HG03354 (cell line): ENCODE measurements at regions not wholly inside any gene's neighbourhood (a gene's known extent, or its start where the extent isn't known, plus 50 kb on each side); places are given as distances from the start of the nearest gene placed in this dataset.

Experiments
- ATAC-seq: cut with Tn5 transposase; IDR thresholded peaks from one replicate; pipeline ENCODE4 v1.9.1; 2021; ENCODE audit warnings: mild to moderate bottlenecking; ENCODE audit not compliant: unreplicated experiment, poor library complexity, severe bottlenecking

- ATAC-seq: no peak
These were observed 177.1 kb upstream of the MID1 start for GRCh38 chrX:10797466-10797865.

GRCh38 chrX:10798041-10798440, 177.7 kb upstream of the MID1 start:
- no peak for ATAC-seq

GRCh38 chrX:10800796-10801195, 180.4 kb upstream of the MID1 start:
- no peak for ATAC-seq

- no peak for ATAC-seq
These were observed 190.7 kb upstream of the MID1 start for GRCh38 chrX:10811111-10811510.

- ATAC-seq: no peak
These were observed 193.4 kb upstream of the MID1 start for GRCh38 chrX:10813761-10814160.

DNA sequence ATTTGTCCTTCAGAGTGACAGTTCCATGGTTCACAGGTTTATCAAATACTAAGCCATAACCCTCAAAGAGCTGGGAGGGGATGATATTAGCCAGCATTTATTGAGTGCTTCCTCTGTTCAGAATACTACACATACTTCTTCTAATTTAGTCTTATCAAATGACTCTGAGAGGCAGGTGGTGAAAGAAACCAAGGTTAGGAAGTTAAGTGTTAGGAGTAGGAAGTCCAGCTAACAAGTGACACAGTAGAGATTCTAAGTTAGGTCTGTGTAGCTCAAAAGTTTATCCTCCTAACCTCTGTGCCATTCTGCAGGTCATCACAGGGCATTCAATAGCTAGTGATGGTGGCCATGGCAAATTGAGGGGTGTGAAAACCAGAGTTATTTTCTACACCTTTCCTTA, 198.3 kb upstream of the MID1 start:
- ATAC-seq: no peak

- no peak for ATAC-seq
These were observed 199.6 kb upstream of the MID1 start for GRCh38 chrX:10819973-10820372.

- no peak for ATAC-seq
These were observed 200.9 kb upstream of the MID1 start for GRCh38 chrX:10821293-10821692.

GRCh38 chrX:10828036-10828435, 207.7 kb upstream of the MID1 start:
- no peak for ATAC-seq

DNA sequence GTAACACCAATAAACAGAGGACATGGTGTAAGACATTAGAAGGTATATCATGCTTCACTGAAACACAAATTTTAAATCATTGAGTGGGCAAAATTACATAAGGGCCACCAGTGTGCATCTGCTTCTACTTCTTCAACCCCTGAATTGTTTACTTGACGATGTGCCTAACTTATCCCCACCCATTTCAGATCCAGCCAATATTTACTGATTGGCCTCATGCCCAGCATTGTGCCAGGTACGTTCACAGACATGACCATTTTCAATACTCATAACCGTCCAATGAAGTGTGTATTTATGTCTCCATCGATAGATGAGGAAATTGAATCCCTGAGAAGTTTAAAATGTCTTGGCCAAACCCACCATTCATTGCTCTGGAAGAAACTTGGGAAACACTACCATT, 208.3 kb upstream of the MID1 start:
- no peak for ATAC-seq

DNA sequence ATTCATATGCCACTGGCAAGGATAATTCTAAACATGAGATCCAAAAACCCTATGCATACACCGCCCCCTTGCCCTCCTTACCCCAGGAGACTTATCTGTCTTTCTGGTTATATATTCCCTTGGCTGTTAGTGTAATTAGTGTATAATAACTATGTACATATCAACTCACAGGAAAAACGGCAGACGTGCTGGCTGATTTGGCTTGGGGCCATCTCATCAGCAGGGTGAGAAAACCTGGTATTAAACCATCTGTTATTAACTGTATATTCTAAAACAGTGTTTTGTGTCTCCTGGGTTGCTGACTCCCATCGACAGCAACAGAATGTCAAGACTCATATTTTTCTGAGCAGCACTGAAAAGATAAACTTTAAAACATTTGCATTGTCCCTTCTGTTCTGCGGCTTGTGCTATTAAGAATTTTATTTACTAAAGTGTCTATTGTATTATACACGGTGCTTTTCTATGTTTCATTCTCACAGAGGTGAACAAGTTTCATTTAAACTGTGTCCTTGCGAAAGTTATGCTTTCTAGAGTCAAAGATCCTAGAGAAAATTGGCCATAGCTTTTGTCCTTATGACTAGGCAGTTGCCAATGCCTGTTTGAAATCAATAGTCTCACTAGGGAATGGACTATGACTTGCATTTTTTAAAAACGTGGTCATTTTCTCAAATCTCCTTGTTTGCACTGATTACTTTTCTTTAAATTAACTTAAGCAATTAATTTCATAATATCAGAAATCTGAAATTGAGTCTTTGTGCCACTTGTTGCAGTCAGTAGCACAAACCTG, 211.5 kb upstream of the MID1 start:
- ATAC-seq: no peak

GRCh38 chrX:10833299-10834169, 213.1 kb upstream of the MID1 start:
- ATAC-seq: no peak

GRCh38 chrX:10841579-10841978, 221.2 kb upstream of the MID1 start:
- no peak for ATAC-seq

DNA sequence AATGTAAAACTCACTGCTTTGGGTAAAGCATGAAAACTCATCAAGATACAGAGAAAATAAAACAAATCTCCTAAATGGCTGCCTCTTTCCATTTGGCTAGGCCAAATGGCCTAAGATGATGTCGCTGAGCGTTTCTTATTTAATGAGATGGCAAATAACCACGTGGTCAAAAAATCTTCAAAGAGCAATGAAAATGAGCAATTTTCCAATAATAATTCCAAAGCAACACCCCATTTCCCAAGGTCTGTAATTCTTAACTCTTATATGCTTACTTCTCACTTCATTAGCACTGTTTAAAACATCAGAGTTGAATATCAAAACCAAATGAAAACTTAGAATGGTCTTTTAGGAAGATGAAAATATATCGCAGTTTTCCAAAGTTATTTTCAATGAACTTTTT, 222.3 kb upstream of the MID1 start:
- ATAC-seq: no peak

DNA sequence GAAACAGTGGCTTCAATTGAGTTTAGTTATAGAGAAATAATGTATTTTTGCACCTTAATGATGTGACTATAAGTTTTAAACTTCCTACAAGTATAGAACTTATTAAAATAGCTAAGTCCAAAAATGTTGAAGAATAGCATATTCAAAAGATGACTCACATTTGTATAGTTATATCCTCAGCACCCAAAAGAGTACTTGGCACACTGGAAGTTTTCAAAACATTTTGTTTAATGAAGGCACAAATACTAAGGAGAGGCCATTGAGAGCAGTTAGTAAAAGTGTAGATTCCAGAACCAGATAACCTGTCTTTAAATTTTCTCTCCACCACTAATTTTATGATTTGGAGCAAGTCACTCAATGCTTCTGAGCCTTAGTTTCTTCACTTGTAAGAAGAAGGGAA, 226.9 kb upstream of the MID1 start:
- ATAC-seq: no peak

DNA sequence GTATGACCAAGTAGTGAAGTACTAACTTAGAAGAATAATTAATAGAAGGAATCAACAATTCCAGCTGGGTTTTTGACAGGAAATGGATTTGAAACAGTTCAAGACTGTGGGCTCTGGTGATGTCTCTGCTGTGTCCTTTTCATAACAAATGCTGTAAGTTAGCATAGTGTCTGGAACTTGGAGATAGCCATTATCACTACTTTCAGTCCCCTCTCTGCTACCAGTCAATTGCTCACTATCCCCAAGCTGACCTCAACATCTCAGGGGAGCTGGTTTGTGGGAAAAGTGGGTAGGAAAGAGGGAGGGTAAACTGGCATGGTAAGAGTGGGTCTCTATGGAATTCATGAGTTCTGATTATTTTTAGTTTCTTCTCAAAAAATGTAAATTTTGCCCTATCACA, 231.4 kb upstream of the MID1 start:
- no peak for ATAC-seq

DNA sequence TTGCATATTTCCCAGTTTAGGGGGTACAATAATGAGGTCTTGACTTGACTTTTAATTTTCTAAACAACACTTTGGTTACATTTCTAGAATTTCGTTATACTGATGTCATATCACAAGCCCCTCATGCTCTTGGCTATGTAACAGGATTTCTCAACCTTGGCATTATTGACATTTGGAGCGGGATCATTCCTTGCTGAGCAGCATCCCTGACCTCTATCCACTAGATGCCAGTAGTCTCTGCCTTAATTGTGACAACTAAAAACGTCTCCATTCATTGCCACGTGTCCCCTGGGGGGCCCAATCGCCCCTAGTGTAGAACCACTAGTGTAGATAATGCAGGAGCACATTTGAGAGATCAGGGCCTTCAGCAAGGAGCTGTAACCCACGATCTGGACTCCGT, 234.2 kb upstream of the MID1 start:
- ATAC-seq: no peak

DNA sequence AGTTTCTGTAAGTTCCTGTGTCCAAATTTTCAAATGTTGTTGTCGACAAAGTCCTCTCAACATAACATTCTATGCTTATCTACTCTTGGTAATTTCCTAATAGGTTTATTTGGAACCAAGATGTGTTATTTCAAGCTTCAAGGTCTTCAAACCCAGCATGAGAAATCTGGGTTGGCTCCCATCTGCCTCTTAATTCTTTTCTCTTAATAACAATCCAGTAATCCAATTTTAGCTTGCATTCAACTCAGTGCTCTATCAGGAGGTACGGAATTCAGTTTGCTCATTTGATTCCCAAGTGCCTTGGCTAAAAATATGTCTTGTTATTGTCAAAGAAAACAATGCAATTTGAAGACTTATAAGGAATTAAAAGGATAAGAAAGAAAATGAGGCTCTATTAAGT, 235.5 kb upstream of the MID1 start:
- no peak for ATAC-seq

DNA sequence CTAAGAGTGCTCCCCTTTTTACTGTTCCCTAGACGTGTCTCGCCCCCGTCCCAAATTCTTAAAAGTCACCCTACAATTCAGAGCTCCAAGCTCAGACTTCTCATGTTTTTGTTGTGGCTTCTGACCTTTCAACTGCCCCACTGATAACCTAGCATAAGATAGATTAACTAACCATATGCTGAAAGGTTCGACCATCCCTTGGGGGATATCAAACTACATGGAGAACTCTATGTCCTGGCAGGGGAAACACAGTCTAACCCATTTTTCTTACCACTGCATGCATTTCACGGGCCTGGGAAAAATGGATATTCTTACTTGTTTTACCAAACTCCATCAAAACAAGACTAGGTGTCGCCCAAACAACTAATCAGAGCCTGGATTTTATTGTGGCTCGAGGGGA, 236.4 kb upstream of the MID1 start:
- ATAC-seq: no peak

DNA sequence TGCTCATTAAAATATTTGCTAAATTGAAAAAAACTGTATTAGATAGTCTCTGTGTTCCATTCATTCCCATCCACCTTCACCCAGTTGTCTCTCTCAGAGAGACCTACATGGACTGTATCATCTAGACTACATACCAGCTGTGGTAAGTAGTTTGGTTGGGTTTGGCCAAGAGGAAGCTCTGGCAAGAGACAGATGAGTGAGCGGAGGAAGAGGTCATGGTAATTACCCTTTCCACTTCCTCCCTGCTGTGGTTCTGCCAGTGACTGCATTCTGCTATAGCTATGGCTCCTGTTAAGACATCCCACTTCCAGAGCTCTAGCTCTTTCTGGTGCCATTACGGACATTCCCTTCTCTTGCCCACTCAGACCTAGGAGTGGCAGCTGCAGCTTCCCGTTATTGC, 239.0 kb upstream of the MID1 start:
- ATAC-seq: no peak

- peak; percentile 55 for ATAC-seq
These were observed 235.1 kb upstream of the HCCS start for GRCh38 chrX:10875995-10876394.
